ENCODE measurements at regions not wholly inside any gene's neighbourhood (a gene's known extent, or its start where the extent isn't known, plus 50 kb on each side); places are given as distances from the start of the nearest gene placed in this dataset.

DNA sequence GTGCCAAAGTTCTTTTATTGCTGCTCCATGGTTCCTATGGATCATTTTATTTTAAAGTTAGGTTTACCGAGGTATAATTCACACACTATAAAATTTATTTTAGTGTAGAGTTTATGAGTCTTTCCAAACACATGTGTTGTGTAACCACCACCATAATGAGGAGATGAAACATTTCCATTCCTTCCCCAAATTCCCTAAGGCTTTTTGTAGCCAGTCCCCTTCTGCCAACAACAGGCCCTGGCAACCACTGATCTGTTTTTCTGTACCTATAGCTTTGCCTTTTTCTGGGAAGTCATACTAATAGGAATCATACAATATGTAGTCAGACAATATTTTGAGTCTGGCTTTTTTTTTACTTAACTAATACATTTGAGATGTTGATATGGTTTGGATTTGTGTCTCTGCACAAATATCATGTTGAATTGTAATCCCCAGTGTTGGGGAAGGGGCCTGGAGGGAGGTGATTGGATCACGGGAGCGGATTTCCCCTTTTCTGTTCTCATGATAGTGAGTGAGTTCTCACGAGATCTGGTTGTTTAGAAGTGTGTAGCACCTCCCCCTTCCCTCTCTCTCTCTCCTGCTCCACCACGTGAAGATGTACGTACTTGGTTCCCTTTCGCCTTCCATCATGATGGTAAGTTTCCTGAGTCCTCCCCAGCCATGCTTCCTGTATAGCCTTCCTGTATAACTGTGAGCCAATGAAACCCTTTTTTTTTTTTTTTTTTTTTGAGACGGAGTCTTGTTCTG lies 59.6 kb upstream of the DHX15 start:
- TF ChIP-seq, protein P1, sequence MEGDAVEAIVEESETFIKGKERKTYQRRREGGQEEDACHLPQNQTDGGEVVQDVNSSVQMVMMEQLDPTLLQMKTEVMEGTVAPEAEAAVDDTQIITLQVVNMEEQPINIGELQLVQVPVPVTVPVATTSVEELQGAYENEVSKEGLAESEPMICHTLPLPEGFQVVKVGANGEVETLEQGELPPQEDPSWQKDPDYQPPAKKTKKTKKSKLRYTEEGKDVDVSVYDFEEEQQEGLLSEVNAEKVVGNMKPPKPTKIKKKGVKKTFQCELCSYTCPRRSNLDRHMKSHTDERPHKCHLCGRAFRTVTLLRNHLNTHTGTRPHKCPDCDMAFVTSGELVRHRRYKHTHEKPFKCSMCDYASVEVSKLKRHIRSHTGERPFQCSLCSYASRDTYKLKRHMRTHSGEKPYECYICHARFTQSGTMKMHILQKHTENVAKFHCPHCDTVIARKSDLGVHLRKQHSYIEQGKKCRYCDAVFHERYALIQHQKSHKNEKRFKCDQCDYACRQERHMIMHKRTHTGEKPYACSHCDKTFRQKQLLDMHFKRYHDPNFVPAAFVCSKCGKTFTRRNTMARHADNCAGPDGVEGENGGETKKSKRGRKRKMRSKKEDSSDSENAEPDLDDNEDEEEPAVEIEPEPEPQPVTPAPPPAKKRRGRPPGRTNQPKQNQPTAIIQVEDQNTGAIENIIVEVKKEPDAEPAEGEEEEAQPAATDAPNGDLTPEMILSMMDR (IDR thresholded peaks at IDR 0.05): no peak
- TF ChIP-seq POLR2A (IDR thresholded peaks at IDR 0.05): no peak
